VCaP (cell line): ENCODE measurements at regions not wholly inside any gene's neighbourhood (a gene's known extent, or its start where the extent isn't known, plus 50 kb on each side); places are given as distances from the start of the nearest gene placed in this dataset.

Source experiments
- H3K27ac ChIP-seq: fragments of 450-650 bp; 2 replicates; pipeline ENCODE4 v1.5.1; 2017
- TF ChIP-seq, protein P1 (sequence below): fragments of 450-650 bp; conservative IDR thresholded peaks from 2 replicates; pipeline ENCODE4 v1.5.1; 2017; ENCODE audit warnings: mild to moderate bottlenecking, moderate library complexity

DNA sequence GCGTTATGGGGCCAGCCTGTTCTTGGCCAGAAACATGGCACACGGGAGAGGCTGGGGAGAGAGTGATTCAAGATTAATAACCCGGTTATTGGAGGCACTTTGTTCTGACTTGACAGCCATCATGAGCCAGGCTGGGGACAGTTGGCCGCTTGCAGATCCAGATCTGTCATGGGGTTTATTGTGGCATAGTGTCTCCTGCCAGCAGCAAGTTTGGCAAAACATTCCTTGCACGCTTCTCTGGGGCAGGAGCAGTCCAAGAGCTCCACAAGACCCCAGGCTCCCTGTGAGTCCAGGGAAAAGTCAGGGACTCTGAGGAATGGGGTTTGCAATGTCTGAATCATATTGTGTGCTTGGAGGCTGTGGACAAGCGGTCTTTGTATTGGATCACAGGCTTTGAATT, 270.4 kb downstream of the MIAT start:
- H3K27ac ChIP-seq: no peak overlapping the region
- TF ChIP-seq, protein P1, sequence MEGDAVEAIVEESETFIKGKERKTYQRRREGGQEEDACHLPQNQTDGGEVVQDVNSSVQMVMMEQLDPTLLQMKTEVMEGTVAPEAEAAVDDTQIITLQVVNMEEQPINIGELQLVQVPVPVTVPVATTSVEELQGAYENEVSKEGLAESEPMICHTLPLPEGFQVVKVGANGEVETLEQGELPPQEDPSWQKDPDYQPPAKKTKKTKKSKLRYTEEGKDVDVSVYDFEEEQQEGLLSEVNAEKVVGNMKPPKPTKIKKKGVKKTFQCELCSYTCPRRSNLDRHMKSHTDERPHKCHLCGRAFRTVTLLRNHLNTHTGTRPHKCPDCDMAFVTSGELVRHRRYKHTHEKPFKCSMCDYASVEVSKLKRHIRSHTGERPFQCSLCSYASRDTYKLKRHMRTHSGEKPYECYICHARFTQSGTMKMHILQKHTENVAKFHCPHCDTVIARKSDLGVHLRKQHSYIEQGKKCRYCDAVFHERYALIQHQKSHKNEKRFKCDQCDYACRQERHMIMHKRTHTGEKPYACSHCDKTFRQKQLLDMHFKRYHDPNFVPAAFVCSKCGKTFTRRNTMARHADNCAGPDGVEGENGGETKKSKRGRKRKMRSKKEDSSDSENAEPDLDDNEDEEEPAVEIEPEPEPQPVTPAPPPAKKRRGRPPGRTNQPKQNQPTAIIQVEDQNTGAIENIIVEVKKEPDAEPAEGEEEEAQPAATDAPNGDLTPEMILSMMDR: no peak

DNA sequence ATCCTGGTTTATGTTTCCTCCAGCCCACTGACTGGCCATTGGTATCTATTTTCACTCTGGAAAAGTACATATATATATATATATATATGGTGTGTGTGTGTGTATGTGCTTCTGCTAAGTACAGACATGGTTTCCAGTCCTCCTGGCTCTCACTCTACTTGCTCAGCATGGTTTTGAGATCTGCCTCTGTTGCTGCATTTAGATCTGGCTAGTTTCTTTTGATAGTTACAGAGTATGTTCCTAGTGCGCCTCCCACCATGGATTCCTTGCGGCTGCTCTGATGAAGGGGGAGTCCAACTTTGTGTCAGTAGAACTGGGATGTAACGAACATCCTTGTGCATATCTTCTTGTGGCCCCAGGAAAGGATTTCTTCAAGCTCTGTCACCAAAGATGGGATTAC, 274.1 kb downstream of the MIAT start:
- TF ChIP-seq, protein P1: no peak
- H3K27ac ChIP-seq: no peak overlapping the region

DNA sequence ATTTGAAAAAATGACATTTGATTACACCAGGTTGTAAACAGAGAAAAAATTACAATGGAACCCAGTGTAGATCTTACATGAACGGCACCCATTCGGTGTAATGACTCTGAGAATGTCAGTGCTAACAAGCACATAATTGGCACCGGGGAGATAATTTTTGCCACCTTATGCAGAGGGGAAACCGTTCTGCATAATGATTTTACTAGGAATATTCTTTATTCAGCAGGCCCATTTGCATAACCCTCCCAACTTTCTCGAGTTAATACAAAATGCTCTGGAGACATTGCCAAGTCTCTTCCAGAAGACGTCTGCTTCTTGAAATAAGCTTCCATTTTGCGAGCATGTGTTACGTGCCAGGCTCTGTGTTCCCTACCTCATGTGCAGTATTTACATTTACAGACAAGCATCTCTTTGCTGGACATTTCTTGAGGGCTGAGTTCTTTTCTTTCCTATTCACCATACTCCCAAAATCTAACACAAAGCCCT, 275.8 kb downstream of the MIAT start:
- TF ChIP-seq, protein P1: no peak

DNA sequence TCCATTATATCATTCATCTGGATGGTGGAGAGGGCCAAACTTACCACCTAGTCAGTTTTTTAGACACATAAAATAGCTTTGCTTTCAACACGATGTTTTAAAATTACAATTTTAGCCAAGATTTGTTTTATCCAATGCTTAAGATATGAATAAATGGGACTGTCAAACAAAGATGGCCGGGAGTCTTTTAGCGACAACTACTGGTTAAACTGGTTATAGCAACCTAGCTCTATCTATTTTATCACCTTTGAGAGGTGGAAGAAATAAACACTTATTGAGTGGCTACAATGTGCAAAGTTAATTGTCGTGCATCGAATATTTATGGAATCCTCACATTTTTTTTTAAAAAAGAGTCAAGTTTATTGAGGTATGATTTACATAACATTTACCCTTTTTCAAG, 279.8 kb downstream of the MIAT start:
- TF ChIP-seq, protein P1: no peak
- H3K27ac ChIP-seq: no peak overlapping the region

More for the DNA sequence above, 275.8 kb downstream of the MIAT start:
- no peak overlapping the region for H3K27ac ChIP-seq

DNA sequence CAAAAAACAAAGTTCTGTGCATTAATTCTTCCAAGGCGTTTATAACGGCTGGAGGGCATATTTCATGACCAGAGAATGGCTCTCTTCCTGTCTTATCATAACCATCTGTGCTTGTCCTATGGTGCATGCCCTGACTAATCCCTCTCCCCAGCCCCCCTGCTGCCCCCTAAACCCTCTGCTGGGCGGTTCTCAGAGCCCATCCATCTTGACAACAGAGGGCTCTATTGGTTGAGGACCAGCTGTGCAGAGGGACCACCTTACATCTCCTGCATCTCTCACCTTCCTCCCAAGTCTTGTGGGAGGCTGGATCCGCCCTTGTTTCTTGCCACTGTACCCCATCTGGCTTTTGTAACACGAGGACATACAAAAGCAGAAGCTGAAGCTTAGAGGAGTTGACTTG, 282.1 kb downstream of the MIAT start:
- TF ChIP-seq, protein P1: no peak
- no peak overlapping the region for H3K27ac ChIP-seq

DNA sequence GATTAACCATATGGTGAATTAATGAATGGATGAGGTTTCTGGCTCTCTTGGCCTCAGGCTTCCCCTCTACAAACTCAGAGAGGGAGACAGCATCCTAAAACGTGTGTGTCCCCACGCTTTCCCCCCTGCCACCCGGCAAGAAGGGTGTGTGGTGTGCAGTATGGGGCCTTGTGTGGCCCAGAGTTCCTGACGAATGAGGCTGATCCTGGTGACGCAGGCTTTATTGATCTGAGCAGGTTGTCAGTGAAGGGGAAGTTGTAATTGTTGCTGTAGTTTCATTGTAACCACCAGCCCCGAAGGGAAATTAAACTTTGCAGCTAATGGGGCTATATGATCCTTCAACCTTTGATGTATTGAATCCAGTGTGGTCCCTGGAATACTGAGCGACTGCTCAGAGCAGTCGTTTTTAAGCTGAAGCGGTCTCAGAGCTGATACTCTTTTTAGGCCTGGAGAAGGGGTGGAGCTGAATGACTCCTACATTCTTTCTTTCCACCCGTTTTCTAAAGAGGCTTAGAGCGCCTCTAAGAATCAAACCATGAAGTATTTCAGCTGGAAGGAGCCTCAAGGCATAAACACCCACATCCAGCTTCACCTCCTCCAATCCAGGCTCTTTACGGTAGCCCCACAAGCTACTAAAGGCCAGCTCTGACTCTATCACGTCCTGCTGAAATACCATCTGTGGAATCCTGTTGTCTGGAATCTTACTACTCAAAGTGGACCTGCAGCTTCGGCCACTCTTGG, 284.7 kb downstream of the MIAT start:
- no peak overlapping the region for H3K27ac ChIP-seq
- TF ChIP-seq, protein P1: no peak

DNA sequence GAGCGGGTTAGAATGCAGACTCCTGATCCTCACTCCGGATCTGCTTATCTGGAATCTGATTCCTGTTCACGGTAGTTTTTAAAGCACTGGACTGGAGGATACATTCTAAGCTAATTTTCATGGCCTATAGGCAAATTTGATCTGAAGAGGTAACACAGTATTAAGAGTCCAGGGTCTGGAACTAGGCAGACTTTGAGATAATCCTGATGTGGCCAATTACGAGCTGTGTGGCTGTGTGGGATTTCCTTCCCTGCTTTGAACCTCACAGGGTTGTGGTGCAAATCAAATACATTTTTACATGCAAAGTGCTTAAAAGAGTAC, 285.2 kb downstream of the MIAT start:
- no peak overlapping the region for H3K27ac ChIP-seq
- TF ChIP-seq, protein P1: no peak
